HepG2 (cell line): ENCODE measurements at regions not wholly inside any gene's neighbourhood (a gene's known extent, or its start where the extent isn't known, plus 50 kb on each side); places are given as distances from the start of the nearest gene placed in this dataset.

Source experiments
- BHLHE40 ChIP-seq: IDR thresholded peaks from 2 replicates; pipeline ENCODE4 v1.6.1; 2011; ENCODE audit warnings: low read length, improper control_type of control experiment
- CTCF ChIP-seq: sonication (generic); formaldehyde crosslinking; IDR thresholded peaks from 2 replicates; pipeline ENCODE4 v1.5.0; 2020; ENCODE audit warnings: mild to moderate bottlenecking, missing genetic modification reagents, moderate library complexity
- HDAC6 ChIP-seq: fragments of 200-600 bp; sonication (generic); IDR thresholded peaks from 2 replicates; pipeline ENCODE4 v1.7.0; 2017; ENCODE audit warnings: mild to moderate bottlenecking, antibody characterized with exemption, low read length, low read depth
- HMG20A ChIP-seq: IDR thresholded peaks from 2 replicates; pipeline ENCODE4 v1.6.1; 2016; ENCODE audit warnings: borderline replicate concordance
- NCOR1 ChIP-seq: fragments of 200-600 bp; sonication (generic); IDR thresholded peaks from 2 replicates; pipeline ENCODE4 v1.7.0; 2017; ENCODE audit warnings: antibody characterized with exemption, low read length, borderline replicate concordance
- NR2F1 ChIP-seq, 2 experiments: fragments of 450-650 bp in 1 of 2; formaldehyde crosslinking in 1 of 2; IDR thresholded peaks; 2 replicates each; pipeline versions ENCODE4 v1.5.0 to v1.6.1; 2016 to 2020; ENCODE audit warnings: mild to moderate bottlenecking in 1 of 2, missing compliant biosample characterization in 1 of 2, missing genetic modification reagents in 1 of 2, moderate library complexity in 1 of 2
- POLR2A ChIP-seq, 2 experiments: IDR thresholded peaks; 2 replicates each; pipeline ENCODE4 v1.6.1; 2011; ENCODE audit warnings: low read depth in 2 of 2, low read length in 2 of 2, mild to moderate bottlenecking in 1 of 2, moderate library complexity in 1 of 2; ENCODE audit not compliant: insufficient read depth in 1 of 2
- POLR2AphosphoS5 ChIP-seq: IDR thresholded peaks from 2 replicates; pipeline ENCODE4 v1.6.1; 2012; ENCODE audit warnings: low read depth, low read length
- RAD21 ChIP-seq: fragments of 450-650 bp; formaldehyde crosslinking; IDR thresholded peaks from 2 replicates; pipeline ENCODE4 v1.5.0; 2020; ENCODE audit warnings: mild to moderate bottlenecking
- ZBED4 ChIP-seq: sonication (generic); formaldehyde crosslinking; IDR thresholded peaks from 2 replicates; pipeline ENCODE4 v1.4.0; 2020; ENCODE audit warnings: missing genetic modification reagents, borderline replicate concordance
- ZBTB26 ChIP-seq: IDR thresholded peaks from 2 replicates; pipeline ENCODE4 v1.6.1; 2016; ENCODE audit warnings: missing compliant biosample characterization, missing genetic modification reagents, borderline replicate concordance
- ZNF180 ChIP-seq: sonication (generic); formaldehyde crosslinking; IDR thresholded peaks from 2 replicates; pipeline ENCODE4 v1.4.0; 2020; ENCODE audit warnings: low read depth, missing genetic modification reagents, borderline replicate concordance
- ZNF639 ChIP-seq: conservative IDR thresholded peaks from 2 replicates; pipeline ENCODE4 v1.6.1; 2018; ENCODE audit warnings: missing genetic modification reagents

GRCh38 chr20:23232679-23233308 is 117.8 kb upstream of the NXT1 start:
- TF ChIP-seq POLR2A (IDR thresholded peaks at IDR 0.05; ENCODE audit: insufficient read depth in 1 of 2, low read depth in 2 of 2, low read length in 2 of 2): no peak
- TF ChIP-seq RAD21 (CRISPR knock-in tag): peak; percentile 7; the same call in 1 of the 2 replicates
- peak; percentile 55 for TF ChIP-seq CTCF (CRISPR knock-in tag)
- no peak for TF ChIP-seq HDAC6
- no peak for TF ChIP-seq NR2F1 (CRISPR knock-in tag; IDR thresholded peaks at IDR 0.05)
- TF ChIP-seq NCOR1: peak; percentile 51; the same call in 1 of the 2 replicates
- TF ChIP-seq POLR2AphosphoS5: no peak
- no peak for TF ChIP-seq ZBTB26
- no peak for TF ChIP-seq ZNF180 (CRISPR knock-in tag)
- TF ChIP-seq ZBED4 (CRISPR knock-in tag): no peak
- TF ChIP-seq ZNF639 (CRISPR knock-in tag): no peak
- no peak for TF ChIP-seq HMG20A (CRISPR knock-in tag)
- TF ChIP-seq BHLHE40: no peak
